Stimulated activated naive CD4-positive, alpha-beta T cell (primary cell): ENCODE measurements at regions not wholly inside any gene's neighbourhood (a gene's known extent, or its start where the extent isn't known, plus 50 kb on each side); places are given as distances from the start of the nearest gene placed in this dataset.
"Not testable (repeated sequence)": the region's sequence is repeated elsewhere in the genome, so short reads cannot be mapped to it uniquely, and the experiment has no call there.

Experiments
- DNase-seq, 6 experiments: peaks; one replicate each; lab custom pipeline; 2025; lab: John Stamatoyannopoulos, UW

DNA sequence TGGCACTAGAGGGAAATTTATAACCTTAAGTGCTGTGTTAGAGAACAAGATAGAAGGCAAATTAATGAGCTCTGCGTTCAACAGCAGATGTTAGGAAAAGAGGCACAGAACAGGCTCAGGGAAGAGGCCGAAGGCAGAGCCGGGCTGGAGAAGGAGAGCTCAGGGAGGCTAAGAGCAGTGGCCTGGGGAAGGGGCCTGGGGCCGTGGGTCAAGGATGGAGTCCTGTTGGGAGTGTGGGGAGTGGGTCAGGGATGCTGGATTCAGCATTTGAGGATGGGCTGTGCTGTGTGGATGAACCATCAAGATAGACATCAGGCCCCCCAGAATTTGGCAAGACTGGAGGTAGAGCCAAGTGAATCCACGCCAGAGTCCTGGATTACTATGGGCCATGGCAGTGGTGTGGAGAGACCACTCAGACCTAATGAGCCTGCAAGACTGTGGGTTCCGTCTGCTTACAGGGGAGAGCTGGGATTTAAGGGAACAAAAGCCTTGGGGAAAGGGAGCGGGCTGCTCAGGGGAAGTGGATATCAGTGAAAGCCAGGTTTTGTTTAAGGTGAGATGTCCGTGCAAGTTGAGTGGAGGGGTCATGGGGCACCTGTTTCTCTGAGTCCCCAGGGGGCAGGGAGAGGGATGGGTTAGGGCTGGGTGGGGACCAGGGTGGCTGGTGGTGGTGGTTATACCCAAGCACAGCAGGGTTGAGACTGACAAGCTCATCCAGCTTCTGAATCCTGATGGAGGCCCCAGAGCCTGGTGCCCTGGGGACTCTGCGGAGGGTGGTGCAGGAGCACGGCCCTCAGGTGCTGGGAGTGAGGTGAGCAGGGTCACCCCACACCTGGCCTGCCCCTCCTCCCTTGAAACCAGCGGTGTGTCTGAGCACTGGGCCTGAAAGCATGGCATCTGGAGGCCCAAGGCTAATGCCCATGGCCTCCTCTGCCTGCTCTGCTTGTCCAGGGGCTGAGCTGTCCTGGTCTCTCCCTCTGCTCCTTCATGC, 101.7 kb downstream of the BMS1 start:
- no peak for DNase-seq

DNA sequence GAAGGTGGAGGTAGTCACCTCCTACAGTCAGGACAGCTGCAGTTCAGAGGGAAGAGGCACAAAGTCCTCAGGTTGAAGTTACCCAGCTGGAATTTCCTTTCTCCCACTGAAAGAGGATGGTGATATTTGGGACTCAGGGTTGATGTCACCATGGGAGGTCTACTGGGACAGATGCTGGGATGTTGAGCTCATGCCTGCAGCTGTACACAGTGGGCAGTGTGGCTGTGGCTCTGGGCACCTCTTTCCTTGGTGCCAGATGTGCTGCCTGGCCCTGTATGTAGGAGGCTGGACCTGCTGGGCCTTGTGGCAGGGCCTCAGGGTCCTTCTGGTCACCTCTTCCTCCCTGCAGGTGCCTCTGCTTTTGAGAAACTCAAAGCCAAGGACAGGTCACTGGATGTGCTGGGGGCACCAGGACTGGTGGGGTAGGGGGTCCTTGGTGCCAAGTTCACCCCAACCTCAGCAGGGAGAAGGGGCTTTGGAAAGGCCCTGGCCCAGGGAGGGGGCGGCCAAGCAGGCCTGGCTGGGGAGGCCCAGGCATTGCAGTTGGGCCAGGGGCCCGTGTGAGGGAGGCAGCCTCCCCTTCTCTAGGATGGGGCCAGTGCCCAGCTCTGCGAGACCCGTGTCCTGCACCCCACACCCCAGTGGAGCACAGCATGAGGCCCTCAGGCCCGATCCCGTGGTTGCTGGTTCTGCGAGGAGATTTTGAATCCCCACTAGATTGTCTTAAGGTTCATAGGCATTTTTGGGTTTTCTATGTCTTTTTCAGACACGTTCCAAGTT, 103.1 kb downstream of the BMS1 start:
- no peak for DNase-seq

DNA sequence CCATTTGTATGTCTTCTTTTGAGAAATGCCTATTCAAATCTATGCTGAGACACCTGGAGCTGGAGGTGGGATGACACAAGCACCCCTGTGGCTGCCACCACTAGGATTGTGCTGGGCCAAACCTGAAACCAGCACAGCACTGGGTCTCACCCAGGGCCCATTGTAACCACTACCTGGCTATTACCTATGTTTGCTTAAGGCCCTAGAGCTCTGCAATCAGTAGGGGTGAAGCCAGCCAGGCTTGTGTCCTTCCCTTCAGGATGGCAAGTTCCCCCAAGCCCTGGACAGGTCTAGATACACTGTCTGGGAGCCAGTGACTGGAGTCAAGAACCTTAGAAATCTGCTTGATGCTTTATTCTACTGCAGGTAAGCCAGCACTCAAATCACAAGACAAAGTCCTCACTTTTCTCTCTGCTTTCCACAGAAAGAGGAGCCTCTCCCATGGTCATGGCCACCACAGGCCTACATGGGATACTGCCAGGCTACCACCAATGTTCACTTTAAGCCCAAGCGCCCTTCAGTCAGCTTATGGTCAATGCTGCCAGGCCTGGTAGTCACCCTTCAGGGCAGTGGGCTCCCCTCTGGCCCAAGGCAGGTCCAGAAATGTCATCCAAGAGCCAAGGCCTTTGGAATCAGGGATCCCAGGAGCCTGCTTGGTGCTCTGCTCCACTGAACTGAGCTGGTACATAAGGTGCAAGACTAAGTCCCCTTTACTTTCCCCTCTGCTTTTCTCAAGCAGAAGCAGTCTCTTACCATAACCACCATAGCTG, 105.3 kb downstream of the BMS1 start:
- DNase-seq = no peak

DNA sequence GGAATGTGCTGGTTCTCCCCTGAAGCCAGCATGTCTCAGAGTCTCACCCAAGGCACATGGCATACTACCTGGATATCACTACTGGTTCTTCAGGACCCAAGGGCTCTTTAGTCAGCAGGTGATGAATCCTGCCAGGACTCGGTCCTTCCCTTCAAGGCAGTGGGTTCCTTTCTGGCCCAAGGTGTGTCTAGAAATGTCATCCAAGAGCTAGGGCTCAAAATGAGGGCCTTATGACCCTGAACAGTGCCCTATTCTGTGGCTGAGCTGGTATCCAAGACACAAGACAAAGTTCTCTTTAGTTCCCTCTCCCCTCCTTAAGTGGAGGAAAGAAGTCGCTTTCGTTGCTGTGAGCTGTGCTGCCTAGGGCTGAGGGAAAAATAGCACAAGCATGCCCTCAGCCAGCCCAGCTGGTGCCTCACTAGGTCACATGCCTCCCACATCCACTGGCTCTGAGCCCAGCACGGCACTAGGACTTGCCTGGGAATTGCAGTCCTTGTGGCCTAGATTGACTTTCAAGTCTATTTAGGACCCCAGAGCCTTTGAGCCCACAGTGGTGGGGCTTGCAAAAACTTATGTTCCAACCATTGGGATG, 106.0 kb downstream of the BMS1 start:
- no peak for DNase-seq

DNA sequence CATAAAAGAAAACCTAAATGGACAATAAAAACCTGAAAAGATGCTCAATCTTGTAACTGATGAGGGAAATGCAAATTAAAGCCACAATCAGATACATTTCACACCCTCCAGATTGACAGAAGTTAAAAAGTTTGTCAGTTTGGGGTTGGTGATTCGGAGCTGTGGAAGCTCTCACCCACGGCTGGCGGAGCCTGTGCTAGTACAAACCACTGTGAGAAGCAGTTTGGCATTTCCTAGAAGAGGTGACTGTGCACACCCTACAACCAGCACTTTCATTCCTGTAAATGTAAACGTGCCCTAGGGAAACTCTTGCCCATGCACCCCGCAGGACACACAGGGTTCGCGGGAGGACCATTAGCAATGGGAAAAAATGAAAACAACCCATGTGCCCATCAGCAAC, 114.1 kb downstream of the BMS1 start:
- DNase-seq = no peak

DNA sequence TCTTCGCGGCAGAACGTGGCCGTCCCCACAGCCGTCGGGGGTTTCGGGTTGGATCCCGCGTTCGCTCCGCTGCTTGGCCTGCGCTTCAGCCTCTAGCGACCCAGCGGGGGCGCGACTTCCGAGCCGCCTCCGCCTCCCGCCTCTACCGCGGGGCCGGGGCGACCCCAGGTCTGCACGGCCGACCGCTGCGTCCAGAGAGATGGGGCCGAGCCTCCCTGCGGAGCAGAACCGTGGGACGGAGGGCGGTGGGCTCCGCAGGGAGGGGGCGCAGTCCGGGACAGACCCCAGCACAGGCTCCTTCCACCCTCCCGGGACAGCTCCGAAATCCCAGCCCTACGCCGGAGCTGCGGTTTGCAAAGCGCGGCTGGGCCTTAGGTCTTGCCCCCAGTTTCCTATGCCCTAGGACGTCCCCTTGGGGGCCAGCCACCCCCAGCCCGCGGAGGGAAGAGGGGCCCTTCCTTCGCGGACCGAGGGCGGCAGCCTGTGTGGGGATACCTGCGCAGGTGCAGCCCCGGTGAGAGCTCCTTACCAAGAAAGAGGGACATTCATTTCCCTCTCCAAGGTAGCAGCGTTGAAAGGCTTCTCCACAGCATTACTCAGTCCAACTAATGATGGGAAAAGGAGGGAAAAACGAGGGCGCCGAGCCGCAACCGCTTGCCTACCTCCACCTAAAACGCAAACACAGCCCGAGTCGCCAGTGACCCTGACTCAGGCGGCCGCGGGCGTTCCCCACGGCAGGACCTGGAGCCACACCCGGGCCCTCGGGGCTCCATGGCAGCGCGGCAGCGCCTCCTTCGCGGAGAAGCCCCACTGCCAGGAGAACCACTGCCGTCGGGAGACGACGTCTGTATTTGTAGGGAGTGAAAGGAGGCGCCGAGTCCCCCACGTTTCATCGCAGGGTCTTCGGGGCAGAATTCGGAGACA, 115.7 kb downstream of the BMS1 start:
- no peak for DNase-seq

DNA sequence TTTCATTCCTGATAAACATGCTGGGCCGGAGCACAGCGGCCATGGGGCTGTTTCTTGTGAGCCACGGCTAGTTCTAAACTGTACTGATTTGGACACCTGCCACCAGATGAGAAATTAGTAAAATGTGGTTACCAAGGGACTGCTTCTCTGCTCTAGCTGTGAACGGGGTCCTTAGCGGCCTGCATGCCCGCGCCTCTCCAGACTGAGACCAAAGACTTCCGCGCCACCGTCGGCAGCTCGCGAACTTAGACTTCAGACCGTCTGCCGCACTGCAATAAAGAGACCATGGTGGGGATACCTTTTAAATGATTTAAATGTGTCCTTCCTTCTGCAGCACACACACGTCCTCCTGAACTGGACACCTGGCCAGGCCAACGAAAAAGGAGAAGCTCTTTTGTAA, 116.4 kb downstream of the BMS1 start:
- no peak for DNase-seq

DNA sequence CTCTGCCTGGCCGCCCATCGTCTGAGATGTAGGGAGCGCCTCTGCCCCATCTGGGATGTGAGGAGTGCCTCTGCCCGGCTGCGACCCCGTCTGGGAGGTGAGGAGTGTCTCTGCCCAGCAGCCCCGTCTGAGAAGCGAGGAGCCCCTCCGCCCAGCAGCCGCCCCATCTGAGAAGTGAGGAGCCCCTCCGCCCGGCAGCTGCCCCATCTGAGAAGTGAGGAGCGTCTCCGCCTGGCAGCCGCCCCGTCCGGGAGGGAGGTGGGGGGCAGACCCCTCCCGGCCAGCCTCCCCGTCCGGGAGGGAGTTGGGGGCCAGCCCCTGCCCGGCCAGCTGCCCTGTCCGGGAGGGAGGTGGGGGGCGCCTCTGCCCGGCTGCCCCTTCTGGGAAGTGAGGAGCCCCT, 117.8 kb downstream of the BMS1 start:
- DNase-seq = not testable (repeated sequence)

DNA sequence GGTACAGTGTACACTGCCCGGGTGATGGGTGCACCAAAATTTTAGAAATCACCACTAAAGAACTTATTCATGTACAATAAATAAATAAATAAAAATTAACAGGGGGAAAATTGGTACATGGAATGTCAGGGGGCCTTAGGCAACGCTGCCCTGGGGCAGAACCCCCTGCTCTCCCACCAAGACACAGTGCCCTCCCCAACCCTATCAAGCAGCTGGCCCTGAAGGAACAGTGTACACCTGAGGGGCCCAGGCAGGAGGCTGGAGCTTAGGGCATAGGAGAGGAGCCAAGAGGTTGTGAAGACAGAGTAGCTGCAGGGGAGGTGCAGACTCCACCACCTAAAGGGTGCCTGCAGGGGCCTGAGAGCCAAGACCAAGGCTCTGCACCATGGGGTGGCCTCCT, 128.8 kb downstream of the BMS1 start:
- DNase-seq = no peak

DNA sequence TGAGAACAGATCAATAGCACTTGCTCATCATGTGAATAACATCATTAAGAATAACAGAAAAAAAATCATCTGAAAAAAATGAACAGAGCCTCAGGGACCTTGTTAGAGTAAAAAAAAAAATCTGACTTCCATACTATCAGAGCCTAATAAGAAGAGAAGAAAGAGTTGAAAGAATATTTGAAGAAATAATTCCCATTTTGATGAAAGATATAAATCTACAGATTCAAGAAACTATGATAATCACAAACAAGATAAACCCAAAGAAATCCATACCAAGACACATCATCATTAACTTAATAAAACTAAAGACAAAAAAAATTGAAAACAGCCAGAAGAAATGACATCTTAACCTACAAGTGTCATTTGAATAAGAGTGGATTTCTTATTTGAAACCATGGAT, 134.4 kb downstream of the BMS1 start:
- no peak for DNase-seq

DNA sequence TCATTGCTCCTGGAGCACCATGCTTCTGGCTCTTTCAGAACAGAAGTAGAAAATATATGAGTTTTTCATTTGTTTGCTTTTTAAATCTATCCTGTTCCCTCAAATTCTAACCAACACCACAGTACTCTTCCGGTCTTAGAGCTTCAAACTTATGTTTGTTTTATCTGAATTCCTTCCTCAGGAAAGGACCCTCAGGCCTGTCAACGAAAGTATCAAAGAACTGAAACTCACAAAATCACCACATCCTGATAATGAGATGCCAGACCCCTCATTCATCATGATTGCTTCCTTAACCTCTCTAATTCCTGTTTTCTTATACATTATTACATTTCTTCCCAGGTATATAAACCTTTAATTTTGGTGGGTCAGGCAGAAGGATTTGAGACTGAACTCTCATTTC, 135.2 kb downstream of the BMS1 start:
- DNase-seq = no peak

DNA sequence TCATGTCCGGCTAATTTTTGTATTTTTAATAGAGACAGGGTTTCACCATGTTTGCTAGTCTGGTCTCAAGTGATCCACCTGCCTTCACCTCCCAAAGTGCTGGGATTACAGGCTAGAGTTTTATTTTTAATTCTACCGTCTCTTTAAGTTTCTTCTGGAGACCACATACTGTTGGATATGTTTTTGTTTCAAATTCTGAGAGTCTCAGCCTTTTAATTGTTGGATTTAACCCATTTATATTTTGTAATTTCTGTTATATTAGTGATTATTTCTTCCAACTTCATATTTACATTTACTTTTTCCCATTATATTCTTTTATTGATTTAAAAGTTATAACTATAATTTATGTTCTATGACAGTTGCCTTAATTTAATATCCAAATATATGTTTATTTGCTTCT, 139.4 kb downstream of the BMS1 start:
- DNase-seq = no peak

DNA sequence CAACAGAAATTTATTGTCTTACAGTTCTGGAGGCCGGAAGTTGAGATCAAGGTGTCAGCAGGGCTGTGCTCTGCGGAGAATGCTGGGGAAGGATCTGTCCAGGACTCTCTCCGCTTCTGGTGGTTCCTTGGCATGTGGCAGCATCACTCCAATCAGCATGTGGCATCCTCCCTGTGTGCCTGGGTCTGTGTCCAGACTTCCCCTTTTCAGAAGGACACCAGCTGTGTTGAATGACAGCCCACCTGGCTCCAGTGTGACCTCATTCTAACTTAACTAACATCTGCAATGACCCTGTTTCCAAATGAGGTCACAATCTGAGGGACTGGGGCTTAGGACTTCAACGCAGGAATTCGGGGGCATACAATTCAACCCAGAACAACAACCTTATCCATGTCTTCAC, 141.9 kb downstream of the BMS1 start:
- no peak for DNase-seq

DNA sequence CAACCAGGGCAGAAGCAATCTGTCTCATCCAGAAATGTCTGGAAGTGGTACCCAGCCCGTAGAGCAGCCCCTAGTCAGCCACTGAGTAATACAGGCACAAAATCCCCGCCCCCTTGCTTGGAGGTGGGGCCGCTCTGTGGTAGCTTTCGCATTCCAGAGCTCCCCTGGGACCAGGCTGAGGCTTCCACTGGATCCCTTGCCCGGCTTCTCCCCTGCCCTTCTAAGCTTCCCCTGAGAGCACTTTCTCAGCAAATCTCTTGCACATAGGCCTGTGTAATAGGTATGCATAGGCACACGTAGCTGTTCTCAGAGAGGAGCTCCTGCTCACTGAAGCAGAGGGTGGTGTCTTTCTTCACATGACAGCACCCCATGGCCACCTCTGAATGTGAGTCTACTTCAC, 144.2 kb downstream of the BMS1 start:
- DNase-seq = no peak

DNA sequence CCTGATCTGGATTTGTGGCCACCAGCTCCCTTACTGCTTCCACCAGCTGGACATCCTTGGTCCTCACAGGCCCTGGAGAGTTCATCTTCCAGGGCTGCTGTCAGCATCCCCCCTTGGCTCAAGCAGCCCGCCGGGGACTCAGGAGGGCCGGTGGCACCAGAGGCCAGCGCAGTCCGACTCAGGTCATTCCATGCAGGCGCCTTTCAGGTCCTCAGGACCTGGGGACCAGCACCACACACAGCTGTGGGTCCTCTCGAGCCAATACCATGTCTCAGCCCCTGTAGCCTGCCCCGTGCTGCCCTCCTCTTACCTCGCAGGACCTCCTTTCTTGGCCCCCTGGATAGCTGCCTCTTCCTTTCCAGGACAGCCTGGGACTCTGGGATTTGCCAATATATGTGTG, 145.5 kb downstream of the BMS1 start:
- DNase-seq = no peak

DNA sequence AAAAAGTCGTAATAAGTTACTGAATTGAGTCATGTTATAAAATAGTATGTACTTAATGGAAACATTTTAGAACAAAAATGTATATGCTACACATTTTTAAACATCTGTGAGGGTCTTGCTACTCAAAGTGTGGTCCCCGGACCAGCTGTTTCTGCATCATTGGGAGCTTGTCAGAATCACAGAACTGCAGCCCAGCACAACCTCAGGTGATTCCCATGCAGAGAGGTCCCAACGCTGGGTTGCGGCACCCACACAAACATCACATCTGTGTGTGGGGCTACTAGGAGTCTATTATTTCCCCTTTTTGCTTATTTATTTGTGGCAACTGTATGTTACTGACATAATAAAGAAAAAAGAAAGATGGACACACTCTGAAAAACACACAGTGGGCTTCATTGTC, 146.6 kb downstream of the BMS1 start:
- no peak for DNase-seq

DNA sequence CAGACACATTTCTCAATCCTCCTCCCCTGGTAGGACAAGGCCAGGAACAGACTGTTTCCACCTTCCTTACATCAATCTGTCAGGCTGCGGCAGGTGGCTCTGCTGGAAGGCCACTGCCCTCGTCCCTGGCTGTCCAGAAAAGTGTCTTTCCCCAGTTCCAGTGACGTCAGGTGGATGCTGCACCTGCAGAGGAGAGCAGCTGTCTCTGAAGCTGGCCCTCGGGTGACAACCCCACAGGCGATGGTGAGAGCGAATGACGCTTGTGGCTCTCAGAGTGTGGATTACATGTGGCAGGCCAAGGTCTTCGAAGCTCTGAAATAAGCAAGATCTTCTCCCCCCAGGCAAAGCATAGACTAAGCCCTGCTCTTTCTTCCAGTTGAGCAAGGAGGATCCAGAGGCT, 146.9 kb upstream of the RET start:
- DNase-seq = no peak

DNA sequence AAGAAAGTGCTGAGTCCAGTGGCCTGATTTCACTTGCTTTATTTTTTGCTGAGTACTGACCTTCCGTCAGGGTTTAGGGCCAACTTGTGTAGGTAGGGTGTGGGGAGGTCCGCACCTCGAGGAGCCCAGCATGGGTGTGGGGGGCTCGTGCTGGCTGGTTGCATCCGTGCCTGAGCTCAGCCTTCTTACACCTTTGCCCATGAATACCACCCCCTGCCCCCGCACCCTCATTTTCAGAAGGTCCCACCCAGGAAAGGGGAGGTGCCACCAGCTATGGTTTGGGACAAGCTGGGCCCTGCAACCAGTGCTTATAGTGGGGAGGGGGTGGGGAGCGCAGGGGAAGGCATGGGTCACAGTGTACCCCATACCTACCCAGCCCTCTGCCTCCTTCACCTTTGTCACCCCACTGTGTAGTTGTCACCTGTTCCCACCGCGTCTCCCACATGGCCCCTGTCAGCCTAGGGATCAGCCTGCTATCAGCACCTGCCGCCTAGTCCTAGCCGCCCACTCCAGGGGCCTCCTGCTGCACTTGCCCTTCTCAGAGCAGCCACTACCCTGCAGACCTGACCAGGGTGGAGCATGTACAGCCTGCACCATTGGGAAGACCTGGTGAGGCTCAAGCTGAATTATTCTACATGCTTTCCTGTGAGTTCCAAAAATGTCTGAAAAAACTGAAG, 146.2 kb upstream of the RET start:
- DNase-seq = no peak

DNA sequence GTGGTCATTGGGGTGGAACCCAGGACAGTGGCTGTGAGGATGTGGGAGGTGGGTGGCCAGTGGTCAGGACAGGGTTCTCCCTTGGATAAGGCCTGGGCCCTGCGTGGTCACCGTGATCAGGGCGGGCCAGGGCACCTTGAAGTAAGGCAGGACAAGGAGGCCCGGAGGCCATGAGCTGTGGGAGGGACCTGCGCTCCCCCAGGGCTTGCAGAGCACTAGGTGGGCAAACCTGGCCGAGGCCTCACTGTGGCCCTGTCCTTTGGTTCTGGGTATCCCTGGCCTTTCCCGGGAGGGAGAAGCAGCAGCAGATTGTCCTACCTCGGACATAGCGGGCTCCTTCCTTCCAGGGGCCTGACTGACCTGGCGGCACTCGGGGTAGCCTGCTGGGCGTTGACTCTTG, 144.8 kb upstream of the RET start:
- DNase-seq = peak in 1 of 6 experiments; percentile 22

DNA sequence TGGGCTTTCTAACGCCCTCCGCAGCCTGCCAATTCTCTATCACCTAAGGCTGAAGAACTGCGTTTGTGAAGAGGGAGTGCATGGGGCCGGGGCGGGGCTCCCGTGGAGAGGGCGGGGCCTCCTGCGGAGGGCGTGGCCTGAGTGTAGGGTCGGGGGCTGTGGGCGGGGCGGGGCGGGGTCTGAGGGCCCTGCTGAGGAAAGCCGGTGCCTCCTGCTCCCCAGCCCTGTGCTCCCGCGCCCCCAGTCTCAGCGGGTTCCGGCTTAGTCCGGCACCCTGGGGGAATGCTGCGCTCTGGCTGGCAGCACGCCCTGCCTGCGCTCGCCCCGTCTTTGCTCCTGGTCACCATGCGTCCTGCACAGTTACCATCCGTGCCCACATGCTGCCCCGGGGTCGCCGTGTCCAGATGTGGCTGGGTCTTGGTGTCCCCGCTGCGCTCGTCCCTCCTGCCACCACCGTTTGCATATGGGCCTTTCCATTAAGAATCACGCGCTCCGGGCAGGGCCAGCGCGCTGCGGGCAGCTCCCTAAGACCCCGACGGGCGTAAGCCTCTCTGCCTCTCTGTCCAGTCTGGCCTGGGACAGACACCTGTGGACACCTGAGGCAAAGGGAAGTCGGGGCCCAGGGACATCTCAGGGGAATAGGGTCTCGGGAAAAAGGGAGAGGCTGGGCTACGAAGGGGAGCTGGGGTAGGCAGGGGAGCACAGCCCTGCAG, 144.0 kb upstream of the RET start:
- DNase-seq = peak; percentile 59 to 84 (median 81)
